Caco-2 (cell line): ENCODE measurements at regions not wholly inside any gene's neighbourhood (a gene's known extent, or its start where the extent isn't known, plus 50 kb on each side); places are given as distances from the start of the nearest gene placed in this dataset.

Experiments used
- BruUV-seq: library from RNA; stranded (reverse); fragments of 400-500 nt; replicated peaks from 2 replicates; lab custom pipeline; 2021; lab: Mats Ljungman, UMichigan
- CTCF ChIA-PET: fragments of 300-600 bp; sonication (Branson Sonifier 250); formaldehyde crosslinking; loops from one replicate; lab custom pipeline; 2022; ENCODE audit warnings: antibody characterized with exemption; lab: Charles Lee
- POLR2A ChIA-PET: fragments of 300-600 bp; sonication (Branson Sonifier 250); formaldehyde crosslinking; loops from one replicate; lab custom pipeline; 2022; ENCODE audit warnings: antibody characterized with exemption; lab: Charles Lee
- DNase-seq, 2 experiments: peaks; one replicate each; pipeline versions ENCODE4 v3.0.0 to v3.0.0-alpha.2; 2020 to 2022
- H3K27me3 ChIP-seq: replicated peaks from 2 replicates; pipeline ENCODE4 v1.6.0; 2011; ENCODE audit warnings: low read length; ENCODE audit not compliant: control insufficient read depth, insufficient read depth
- H3K36me3 ChIP-seq: 2 replicates; pipeline ENCODE4 v1.5.1; 2011; ENCODE audit warnings: low read length; ENCODE audit not compliant: control insufficient read depth, insufficient read depth
- H3K4me1 ChIP-seq: fragments of 250-450 bp; sonication (Bioruptor Pico); 2 replicates; pipeline ENCODE4 v1.5.1; 2020; ENCODE audit warnings: mild to moderate bottlenecking
- H3K4me3 ChIP-seq: 2 replicates; pipeline ENCODE4 v1.5.1; 2011; ENCODE audit warnings: low read depth, mild to moderate bottlenecking, control low read depth, low read length
- H3K9me3 ChIP-seq: fragments of 250-450 bp; sonication (Bioruptor Pico); 2 replicates; pipeline ENCODE4 v1.5.1; 2020; ENCODE audit warnings: mild to moderate bottlenecking, moderate library complexity
- H3K27ac Mint-ChIP-seq: one replicate; pipeline ENCODE4 v1.8.0; 2022; ENCODE audit warnings: mixed read lengths; ENCODE audit not compliant: unreplicated experiment
- H3K27me3 Mint-ChIP-seq: one replicate; pipeline ENCODE4 v1.8.0; 2022; ENCODE audit warnings: mixed read lengths; ENCODE audit not compliant: insufficient read depth, unreplicated experiment
- H3K36me3 Mint-ChIP-seq: one replicate; pipeline ENCODE4 v1.8.0; 2022; ENCODE audit warnings: mild to moderate bottlenecking, mixed read lengths; ENCODE audit not compliant: insufficient read depth, unreplicated experiment
- H3K4me1 Mint-ChIP-seq: one replicate; pipeline ENCODE4 v1.8.0; 2022; ENCODE audit warnings: low read depth, mixed read lengths; ENCODE audit not compliant: unreplicated experiment
- H3K4me3 Mint-ChIP-seq: one replicate; pipeline ENCODE4 v1.8.0; 2022; ENCODE audit warnings: mild to moderate bottlenecking, moderate library complexity, mixed read lengths; ENCODE audit not compliant: unreplicated experiment
- H3K9me3 Mint-ChIP-seq: one replicate; pipeline ENCODE4 v1.8.0; 2022; ENCODE audit warnings: mixed read lengths; ENCODE audit not compliant: unreplicated experiment
- intact Hi-C: fragments of 100-400 bp; cut with micrococcal nuclease; formaldehyde crosslinking; loops from one replicate; pipeline ENCODE4 v1.10.0; 2022; ENCODE audit not compliant: unreplicated experiment
- TF ChIP-seq, protein P1 (sequence below), 2 experiments: fragments of 200-600 bp in 1 of 2; IDR thresholded peaks; 1 replicate in 1 of 2; 2 replicates in 1 of 2; pipeline versions ENCODE4 v1.5.1 to v1.8.0; 2011 to 2022; ENCODE audit warnings: antibody characterized with exemption in 1 of 2, control low read depth in 1 of 2, inconsistent platforms in 1 of 2, low read depth in 1 of 2, low read length in 1 of 2, mild to moderate bottlenecking in 1 of 2, moderate library complexity in 1 of 2; ENCODE audit not compliant: insufficient read depth in 1 of 2, severe bottlenecking in 1 of 2, unreplicated experiment in 1 of 2

DNA sequence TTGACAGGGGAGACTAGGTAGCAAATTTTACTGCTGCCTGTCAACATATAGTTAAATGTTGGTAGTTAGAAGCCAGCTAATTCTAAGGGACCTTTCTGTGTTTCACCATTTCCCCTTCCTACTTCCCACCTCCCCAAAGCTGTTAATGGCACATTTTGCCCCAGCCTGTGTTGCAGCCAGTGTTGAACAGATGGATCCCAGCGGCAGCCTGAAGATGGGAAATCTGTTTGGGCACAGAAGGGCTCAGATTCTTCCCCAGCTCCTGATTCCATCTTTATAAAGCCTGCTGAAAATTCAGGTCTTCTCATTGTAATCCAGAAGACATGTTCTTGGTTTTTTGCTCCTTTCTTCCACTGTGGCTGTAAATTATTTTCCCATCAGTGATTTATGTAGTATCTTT lies 89.0 kb downstream of the SPRY1 start:
- Histone ChIP-seq H3K4me1 (peaks cover 6% of the 10 kb centered on the region), H3K27me3 (no peaks in the 10 kb centered on the region), H3K9me3 (no peaks in the 10 kb centered on the region), H3K36me3 (no peaks in the 10 kb centered on the region), H3K4me3 (no peak overlapping the region)
- ChIA-PET CTCF (no interaction called here), POLR2A (no interaction called here)
- H3K27ac Mint-ChIP-seq: no peak overlapping the region
- H3K4me1 Mint-ChIP-seq: peaks cover 17% of the 10 kb centered on the region
- no TSS peak for BruUV-seq
- H3K36me3 Mint-ChIP-seq: no peaks in the 10 kb centered on the region
- no peaks in the 10 kb centered on the region for H3K9me3 Mint-ChIP-seq
- intact Hi-C loops: no loop called here
- no peaks in the 10 kb centered on the region for H3K27me3 Mint-ChIP-seq
- DNase-seq: no peak
- TF ChIP-seq, protein P1, sequence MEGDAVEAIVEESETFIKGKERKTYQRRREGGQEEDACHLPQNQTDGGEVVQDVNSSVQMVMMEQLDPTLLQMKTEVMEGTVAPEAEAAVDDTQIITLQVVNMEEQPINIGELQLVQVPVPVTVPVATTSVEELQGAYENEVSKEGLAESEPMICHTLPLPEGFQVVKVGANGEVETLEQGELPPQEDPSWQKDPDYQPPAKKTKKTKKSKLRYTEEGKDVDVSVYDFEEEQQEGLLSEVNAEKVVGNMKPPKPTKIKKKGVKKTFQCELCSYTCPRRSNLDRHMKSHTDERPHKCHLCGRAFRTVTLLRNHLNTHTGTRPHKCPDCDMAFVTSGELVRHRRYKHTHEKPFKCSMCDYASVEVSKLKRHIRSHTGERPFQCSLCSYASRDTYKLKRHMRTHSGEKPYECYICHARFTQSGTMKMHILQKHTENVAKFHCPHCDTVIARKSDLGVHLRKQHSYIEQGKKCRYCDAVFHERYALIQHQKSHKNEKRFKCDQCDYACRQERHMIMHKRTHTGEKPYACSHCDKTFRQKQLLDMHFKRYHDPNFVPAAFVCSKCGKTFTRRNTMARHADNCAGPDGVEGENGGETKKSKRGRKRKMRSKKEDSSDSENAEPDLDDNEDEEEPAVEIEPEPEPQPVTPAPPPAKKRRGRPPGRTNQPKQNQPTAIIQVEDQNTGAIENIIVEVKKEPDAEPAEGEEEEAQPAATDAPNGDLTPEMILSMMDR (IDR thresholded peaks at IDR 0.05; ENCODE audit: insufficient read depth in 1 of 2, low read depth in 1 of 2, low read length in 1 of 2, severe bottlenecking in 1 of 2, unreplicated experiment in 1 of 2): no peak
- no peak overlapping the region for H3K4me3 Mint-ChIP-seq

- no TSS peak for BruUV-seq
- ChIA-PET POLR2A (no interaction called here), CTCF (no interaction called here)
- Histone ChIP-seq H3K9me3 (no peaks in the 10 kb centered on the region), H3K27me3 (no peaks in the 10 kb centered on the region), H3K4me1 (no peaks in the 10 kb centered on the region; the same call in 1 of the 2 replicates), H3K4me3 (no peak overlapping the region), H3K36me3 (no peaks in the 10 kb centered on the region)
- H3K9me3 Mint-ChIP-seq: no peaks in the 10 kb centered on the region
- H3K36me3 Mint-ChIP-seq: no peaks in the 10 kb centered on the region
- H3K4me3 Mint-ChIP-seq: no peak overlapping the region
- intact Hi-C loops: no loop called here
- no peak overlapping the region for H3K27ac Mint-ChIP-seq
- peaks cover 13% of the 10 kb centered on the region for H3K4me1 Mint-ChIP-seq
- TF ChIP-seq, protein P1 (IDR thresholded peaks at IDR 0.05; ENCODE audit: insufficient read depth in 1 of 2, low read depth in 1 of 2, low read length in 1 of 2, severe bottlenecking in 1 of 2, unreplicated experiment in 1 of 2): no peak
- no peaks in the 10 kb centered on the region for H3K27me3 Mint-ChIP-seq
- DNase-seq: peak in 1 of 2 experiments; percentile 5
Measured at GRCh38 chr4:123488916-123489315, 92.3 kb downstream of the SPRY1 start.

GRCh38 chr4:123495530-123495929 lies 98.9 kb downstream of the SPRY1 start:
- H3K9me3 ChIP-seq: no peaks in the 10 kb centered on the region
- no peaks in the 10 kb centered on the region for H3K36me3 ChIP-seq
- no peaks in the 10 kb centered on the region for H3K4me1 ChIP-seq
- ChIA-PET CTCF (no interaction called here), POLR2A (no interaction called here)
- BruUV-seq: no TSS peak
- H3K27me3 Mint-ChIP-seq: no peaks in the 10 kb centered on the region
- no peak overlapping the region for H3K4me3 Mint-ChIP-seq
- DNase-seq: no peak
- H3K36me3 Mint-ChIP-seq: no peaks in the 10 kb centered on the region
- H3K4me3 ChIP-seq: no peak overlapping the region
- intact Hi-C loops: no loop called here
- TF ChIP-seq, protein P1 (IDR thresholded peaks at IDR 0.05; ENCODE audit: insufficient read depth in 1 of 2, low read depth in 1 of 2, low read length in 1 of 2, severe bottlenecking in 1 of 2, unreplicated experiment in 1 of 2): no peak
- H3K9me3 Mint-ChIP-seq: no peaks in the 10 kb centered on the region
- no peaks in the 10 kb centered on the region for H3K27me3 ChIP-seq
- no peak overlapping the region for H3K27ac Mint-ChIP-seq
- peaks cover 13% of the 10 kb centered on the region for H3K4me1 Mint-ChIP-seq
